ENCODE measurements at regions not wholly inside any gene's neighbourhood (a gene's known extent, or its start where the extent isn't known, plus 50 kb on each side); places are given as distances from the start of the nearest gene placed in this dataset.

DNA sequence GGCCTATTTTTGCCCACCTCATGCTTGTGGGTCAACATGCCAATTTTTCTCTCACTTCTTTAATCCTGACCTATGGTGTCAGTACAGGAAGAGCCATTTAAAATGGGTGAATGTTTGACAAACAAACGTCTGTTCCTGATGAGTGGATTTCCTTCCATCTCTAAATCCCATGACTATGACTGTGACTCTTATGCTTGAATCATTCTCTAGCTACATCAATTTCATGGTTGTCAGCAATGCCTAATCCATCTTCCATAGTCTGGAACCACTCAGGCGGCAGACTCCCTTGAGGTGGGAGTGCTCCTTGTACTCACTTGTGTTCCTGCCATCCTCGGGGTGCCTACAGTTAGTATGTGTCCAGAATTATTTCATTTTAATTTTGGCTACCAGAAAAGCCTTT, 194.9 kb upstream of the RPS6KA3 start:
- no peak for DNase-seq

- no peak for DNase-seq
Observed at GRCh38 chrX:20461002-20461401, 194.3 kb upstream of the RPS6KA3 start.

- no peak for DNase-seq
Observed at GRCh38 chrX:20459410-20460350, 193.0 kb upstream of the RPS6KA3 start.

- no peak for DNase-seq
Observed at GRCh38 chrX:20456971-20457370, 190.3 kb upstream of the RPS6KA3 start.

DNA sequence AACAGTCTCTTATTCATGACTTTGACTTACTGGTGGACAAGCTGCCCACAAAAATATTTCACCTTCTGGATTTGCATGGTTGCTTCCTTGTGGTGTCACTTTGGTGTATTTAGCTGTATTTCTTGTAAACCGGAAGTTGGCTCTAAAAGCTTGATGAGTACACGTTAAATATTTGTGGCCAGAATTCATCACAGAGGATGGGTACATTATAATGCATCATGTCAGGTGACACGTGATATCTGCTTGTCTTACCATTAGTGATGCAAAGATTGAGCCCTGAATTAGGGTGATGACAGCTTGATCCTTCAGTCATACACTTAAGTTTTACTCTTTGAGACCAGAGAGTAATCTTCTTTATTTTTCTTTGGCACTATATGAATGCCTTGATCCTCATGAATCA, 188.3 kb upstream of the RPS6KA3 start:
- DNase-seq, result no peak

- DNase-seq, result no peak
Observed at GRCh38 chrX:20454117-20454516, 187.4 kb upstream of the RPS6KA3 start.

GRCh38 chrX:20452487-20452886, 185.8 kb upstream of the RPS6KA3 start:
- no peak for DNase-seq

GRCh38 chrX:20451929-20452328, 185.2 kb upstream of the RPS6KA3 start:
- DNase-seq, result no peak

GRCh38 chrX:20445109-20445508, 178.4 kb upstream of the RPS6KA3 start:
- no peak for DNase-seq

- peak; percentile 63 for DNase-seq
Observed at GRCh38 chrX:20442597-20442996, 175.9 kb upstream of the RPS6KA3 start.

DNA sequence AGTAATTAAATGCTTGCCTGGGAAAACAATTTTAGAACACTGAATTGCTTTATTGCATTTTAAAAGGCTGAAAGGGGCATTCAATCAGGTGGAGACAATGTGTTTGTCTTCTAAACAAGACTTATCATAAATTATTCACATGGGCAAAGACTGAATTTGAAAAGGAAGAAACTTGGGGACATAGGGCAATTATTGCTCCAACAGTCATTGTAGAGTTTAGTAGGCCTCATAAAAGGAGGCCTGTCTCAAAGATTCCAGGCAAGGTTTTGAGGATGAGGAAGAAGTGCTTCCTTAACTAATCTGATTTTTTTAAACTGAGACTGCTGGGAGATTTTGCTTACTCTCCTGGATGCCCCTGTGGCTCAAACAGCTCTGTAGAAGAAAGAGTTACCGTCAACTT, 174.4 kb upstream of the RPS6KA3 start:
- no peak for DNase-seq

DNA sequence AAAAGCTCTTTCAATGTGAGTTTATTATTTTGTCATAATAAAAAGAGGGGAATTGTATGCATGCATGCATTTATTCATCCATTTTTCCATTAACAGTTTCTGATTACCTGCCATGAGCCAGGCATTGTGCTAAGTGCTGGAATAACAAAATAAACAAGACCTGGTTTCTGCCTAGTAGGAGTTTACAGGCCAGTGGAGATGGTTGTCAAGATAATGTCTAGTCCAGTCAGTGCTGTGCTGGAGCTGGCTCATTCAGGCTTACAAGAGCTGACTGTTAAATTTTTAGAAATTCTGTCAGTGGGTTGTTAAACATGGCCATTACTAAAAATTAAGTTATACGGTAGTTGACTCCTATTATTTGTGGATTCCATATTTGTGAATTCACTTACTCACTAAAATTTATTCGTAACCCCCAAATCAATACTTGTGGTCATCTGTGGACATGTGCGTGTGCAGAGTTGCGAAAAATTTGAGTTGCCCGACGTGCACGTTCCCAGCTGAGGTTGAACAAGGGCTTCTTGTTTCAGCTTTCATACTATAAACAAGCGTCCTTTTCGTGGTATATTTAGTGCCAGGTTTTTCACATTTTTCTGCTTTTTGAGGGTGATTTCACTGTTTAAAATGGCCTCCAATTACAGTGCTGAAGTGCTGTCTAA, 172.3 kb upstream of the RPS6KA3 start:
- DNase-seq, result no peak

- DNase-seq, result no peak
Observed at GRCh38 chrX:20437683-20438082, 171.0 kb upstream of the RPS6KA3 start.

DNA sequence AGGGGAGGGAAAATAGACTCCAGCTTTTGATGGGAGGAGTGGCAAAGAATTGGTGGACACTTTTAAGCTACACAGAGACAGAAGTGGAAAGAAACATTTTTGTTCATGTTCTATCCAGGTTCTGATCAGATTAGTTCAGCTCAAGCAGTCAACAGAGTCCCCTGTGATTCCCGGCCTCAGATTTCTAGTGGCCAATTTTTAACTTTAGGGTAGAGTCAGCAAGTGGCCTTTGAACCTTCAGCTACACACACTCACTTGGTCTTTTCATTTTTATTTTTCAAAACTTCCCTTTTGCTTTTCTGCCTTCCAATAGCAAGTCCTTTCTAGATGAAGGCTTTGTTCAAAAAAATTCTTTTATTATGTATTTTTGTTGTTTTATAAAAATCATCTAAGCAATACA, 169.2 kb upstream of the RPS6KA3 start:
- no peak for DNase-seq

- DNase-seq, result no peak
Observed at GRCh38 chrX:20434986-20435385, 168.3 kb upstream of the RPS6KA3 start.

DNA sequence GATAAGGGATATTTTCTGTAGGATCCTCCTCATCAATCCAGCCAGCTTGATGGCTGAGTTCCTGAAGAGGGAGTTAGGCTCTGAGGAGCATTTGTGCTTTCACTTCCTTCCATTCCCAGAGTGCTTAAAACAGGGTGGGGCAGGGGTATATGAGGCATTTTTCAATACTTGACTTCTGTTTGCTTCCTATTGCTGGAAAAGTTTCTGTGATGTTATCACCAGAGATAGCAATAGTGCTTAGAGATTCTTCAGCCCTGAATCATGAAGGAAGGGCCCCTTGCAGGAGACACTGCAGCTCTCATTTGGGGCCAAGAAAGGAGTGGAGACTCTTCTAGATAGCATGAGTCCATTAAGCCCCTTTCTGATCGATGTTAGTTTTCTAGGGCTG, 166.7 kb upstream of the RPS6KA3 start:
- no peak for DNase-seq

GRCh38 chrX:20432746-20433387, 166.2 kb upstream of the RPS6KA3 start:
- DNase-seq, result no peak

- DNase-seq, result no peak
Observed at GRCh38 chrX:20432048-20432447, 165.3 kb upstream of the RPS6KA3 start.

DNA sequence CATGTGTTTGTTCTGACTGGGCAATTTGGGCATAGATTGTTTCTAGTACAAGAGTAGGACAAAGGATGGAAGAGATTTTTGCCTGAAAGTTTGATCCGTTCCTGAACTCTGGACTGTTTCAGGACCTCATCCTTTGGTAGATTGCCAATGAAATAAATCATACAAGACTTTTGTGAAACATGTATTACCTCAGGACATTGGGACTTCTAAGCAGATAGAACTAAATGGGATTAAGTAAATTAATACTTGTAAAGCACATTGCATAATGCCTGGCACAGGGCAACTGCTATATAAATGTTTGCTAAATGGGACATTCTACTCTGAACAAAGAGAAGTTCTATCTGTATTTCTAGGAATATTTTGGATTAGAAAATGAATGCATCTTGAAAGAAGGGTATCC, 164.8 kb upstream of the RPS6KA3 start:
- DNase-seq, result no peak

DNA sequence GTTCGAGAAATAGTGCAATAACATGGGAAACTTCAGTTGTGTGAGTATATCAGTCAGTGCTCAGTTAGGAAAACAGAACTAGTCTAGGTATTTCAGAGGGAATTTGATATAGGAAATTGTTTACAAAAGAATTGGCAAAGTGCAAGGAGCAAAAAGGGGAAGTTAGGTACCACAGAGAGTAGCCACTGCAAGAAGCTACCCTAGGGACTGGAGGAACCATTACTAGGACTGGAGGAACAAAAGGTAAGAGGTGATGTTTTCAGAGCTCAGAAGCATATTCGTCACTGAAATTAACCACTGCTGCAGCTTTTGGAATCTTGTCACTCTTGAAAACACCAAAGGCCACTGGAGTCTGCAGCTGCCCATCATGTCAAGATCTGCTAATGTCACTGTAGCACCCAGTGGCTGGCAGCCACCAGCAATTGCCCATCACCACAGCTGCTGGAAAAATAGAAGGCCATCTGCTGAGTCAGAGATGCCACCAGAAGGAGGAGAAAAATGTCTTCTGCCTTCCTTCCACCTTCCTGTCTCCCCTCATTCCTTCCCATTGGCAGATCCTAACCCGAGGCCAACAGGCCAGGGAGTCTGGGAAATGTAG, 160.6 kb upstream of the RPS6KA3 start:
- no peak for DNase-seq

DNA sequence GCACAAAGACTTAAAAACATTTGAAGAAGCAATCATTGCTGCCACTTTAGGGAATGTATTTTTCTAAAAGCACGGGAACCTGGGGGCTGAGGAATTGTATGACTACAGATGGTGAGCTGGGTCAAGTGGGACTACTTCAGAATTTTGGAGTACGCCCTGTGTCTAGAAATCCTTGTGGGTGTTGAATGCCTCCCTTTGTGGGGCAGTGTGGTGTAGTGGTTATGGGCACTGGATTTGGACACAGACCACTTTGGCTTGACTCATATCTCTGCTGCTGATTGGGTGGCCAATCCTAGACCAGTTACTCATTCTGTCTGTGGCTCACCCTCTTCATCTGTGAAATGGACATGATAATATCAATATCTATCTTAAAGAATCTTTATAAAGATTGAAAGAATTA, 155.0 kb upstream of the RPS6KA3 start:
- DNase-seq, result no peak

GRCh38 chrX:20421275-20421674, 154.6 kb upstream of the RPS6KA3 start:
- no peak for DNase-seq

DNA sequence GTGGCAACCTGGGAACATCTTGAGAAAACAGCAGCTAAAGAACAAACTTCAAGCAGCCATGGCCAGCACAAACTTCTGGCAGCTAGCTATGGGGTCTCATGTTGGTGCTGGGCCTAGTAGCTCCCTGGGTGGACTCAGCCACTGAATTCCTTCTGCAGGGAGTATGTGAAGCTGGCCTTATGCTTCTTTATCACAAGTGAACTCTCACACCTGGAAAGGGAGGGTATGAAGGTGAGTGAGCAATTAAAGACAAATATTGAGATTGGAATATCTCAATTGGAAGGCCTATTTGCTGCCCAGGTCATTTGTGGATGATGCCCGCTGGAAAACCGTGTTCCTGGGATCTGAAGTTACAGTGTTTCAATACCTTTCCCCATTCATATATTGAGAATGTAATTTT, 153.3 kb upstream of the RPS6KA3 start:
- no peak for DNase-seq

Measured in NCI-H1436 (cell line).